Hepatocyte (in vitro differentiated cells): ENCODE measurements at regions not wholly inside any gene's neighbourhood (a gene's known extent, or its start where the extent isn't known, plus 50 kb on each side); places are given as distances from the start of the nearest gene placed in this dataset.

Source experiments
- DNase-seq: peaks from one replicate; pipeline ENCODE4 v3.0.0-alpha.2; 2016; ENCODE audit warnings: low spot score
- H2AFZ ChIP-seq: fragments of 200-600 bp; sonication (generic); 2 replicates; pipeline ENCODE4 v1.6.0; 2016; ENCODE audit warnings: antibody characterized with exemption, mild to moderate bottlenecking
- H3K27ac ChIP-seq: fragments of 200-600 bp; sonication (generic); 2 replicates; pipeline ENCODE4 v1.5.1; 2016; ENCODE audit warnings: mild to moderate bottlenecking
- H3K27me3 ChIP-seq: fragments of 200-600 bp; sonication (generic); 2 replicates; pipeline ENCODE4 v1.6.1; 2016
- H3K36me3 ChIP-seq: fragments of 200-600 bp; sonication (generic); replicated peaks from 2 replicates; pipeline ENCODE4 v1.5.1; 2016; ENCODE audit warnings: low read depth; ENCODE audit not compliant: insufficient read depth
- H3K4me1 ChIP-seq: fragments of 200-600 bp; sonication (generic); 2 replicates; pipeline ENCODE4 v1.5.1; 2016; ENCODE audit warnings: mild to moderate bottlenecking, moderate library complexity; ENCODE audit not compliant: insufficient read depth
- H3K4me2 ChIP-seq: fragments of 200-600 bp; sonication (generic); 2 replicates; pipeline ENCODE4 v1.6.0; 2016
- H3K4me3 ChIP-seq: fragments of 200-600 bp; sonication (generic); 2 replicates; pipeline ENCODE4 v1.5.1; 2016; ENCODE audit warnings: mild to moderate bottlenecking
- H3K79me2 ChIP-seq: fragments of 200-600 bp; sonication (generic); 2 replicates; pipeline ENCODE4 v1.6.0; 2017; ENCODE audit warnings: mild to moderate bottlenecking
- H3K9me2 ChIP-seq: fragments of 200-600 bp; sonication (generic); replicated peaks from 2 replicates; pipeline ENCODE4 v1.6.0; 2017; ENCODE audit warnings: mild to moderate bottlenecking; ENCODE audit not compliant: insufficient read depth
- H3K9me3 ChIP-seq: fragments of 200-600 bp; sonication (generic); 2 replicates; pipeline ENCODE4 v1.5.1; 2016; ENCODE audit warnings: low read depth, mild to moderate bottlenecking
- H4K20me1 ChIP-seq: fragments of 200-600 bp; sonication (generic); 2 replicates; pipeline ENCODE4 v1.6.0; 2016; ENCODE audit warnings: mild to moderate bottlenecking; ENCODE audit not compliant: insufficient read depth, poor library complexity, severe bottlenecking
- CTCF ChIP-seq: fragments of 200-600 bp; sonication (generic); IDR thresholded peaks from 2 replicates; pipeline ENCODE4 v1.5.1; 2016; ENCODE audit warnings: antibody characterized with exemption, mild to moderate bottlenecking; ENCODE audit not compliant: poor library complexity
- EZH2 ChIP-seq: fragments of 200-600 bp; sonication (generic); IDR thresholded peaks from 2 replicates; pipeline ENCODE4 v1.6.1; 2016; ENCODE audit warnings: antibody characterized with exemption, mild to moderate bottlenecking, borderline replicate concordance
- EZH2phosphoT487 ChIP-seq: fragments of 200-600 bp; sonication (generic); IDR thresholded peaks from one replicate; pipeline ENCODE4 v1.6.1; 2018; ENCODE audit warnings: antibody characterized with exemption, mild to moderate bottlenecking, low read depth, moderate library complexity; ENCODE audit not compliant: unreplicated experiment, severe bottlenecking
- WGBS: methylation state at CpG from one replicate; pipeline ENCODE4 v1.1.6; 2016; ENCODE audit warnings: low lambda C conversion rate; ENCODE audit errors: missing lambda C conversion rate; 5-methylcytosine and 5-hydroxymethylcytosine counted together

GRCh38 chr1:4411862-4412261, 242.5 kb upstream of the AJAP1 start:
- Histone ChIP-seq H3K4me1 (no peaks in the 10 kb centered on the region), H3K27ac (no peak overlapping the region), H3K79me2 (no peaks in the 10 kb centered on the region), H3K27me3 (no peaks in the 10 kb centered on the region), H3K9me2 (no peaks in the 10 kb centered on the region), H3K9me3 (no peaks in the 10 kb centered on the region), H3K4me3 (no peak overlapping the region), H3K4me2 (no peak overlapping the region), H4K20me1 (no peaks in the 10 kb centered on the region), H2AFZ (no peak overlapping the region), H3K36me3 (no peaks in the 10 kb centered on the region)
- no peak for DNase-seq
- WGBS: 96% methylated on average over 15 of the region's 15 CpGs
- TF ChIP-seq EZH2phosphoT487 (no peak), CTCF (no peak), EZH2 (no peak)

- H3K9me3 ChIP-seq: no peaks in the 10 kb centered on the region
- no peak overlapping the region for H2AFZ ChIP-seq
- H3K9me2 ChIP-seq: no peaks in the 10 kb centered on the region
- TF ChIP-seq EZH2: no peak
- no peak for TF ChIP-seq EZH2phosphoT487
- no peak for TF ChIP-seq CTCF
- no peaks in the 10 kb centered on the region for H3K4me1 ChIP-seq
- H4K20me1 ChIP-seq: no peaks in the 10 kb centered on the region
- WGBS: 89% methylated on average over 5 of the region's 5 CpGs
- no peaks in the 10 kb centered on the region for H3K27me3 ChIP-seq
- H3K4me3 ChIP-seq: no peak overlapping the region
- no peak overlapping the region for H3K4me2 ChIP-seq
- no peaks in the 10 kb centered on the region for H3K79me2 ChIP-seq
- no peak for DNase-seq
- H3K36me3 ChIP-seq: no peaks in the 10 kb centered on the region
- no peak overlapping the region for H3K27ac ChIP-seq
These were observed 238.9 kb upstream of the AJAP1 start for GRCh38 chr1:4415476-4415875.

GRCh38 chr1:4416189-4416588, 238.2 kb upstream of the AJAP1 start:
- H2AFZ ChIP-seq: no peak overlapping the region
- H3K79me2 ChIP-seq: no peaks in the 10 kb centered on the region
- no peaks in the 10 kb centered on the region for H3K9me3 ChIP-seq
- H3K4me3 ChIP-seq: no peak overlapping the region
- H3K36me3 ChIP-seq: no peaks in the 10 kb centered on the region
- DNase-seq: no peak
- TF ChIP-seq CTCF (no peak), EZH2 (no peak), EZH2phosphoT487 (no peak)
- no peak overlapping the region for H3K27ac ChIP-seq
- no peak overlapping the region for H3K4me2 ChIP-seq
- no peaks in the 10 kb centered on the region for H4K20me1 ChIP-seq
- WGBS: 63% methylated on average over 5 of the region's 5 CpGs
- no peaks in the 10 kb centered on the region for H3K27me3 ChIP-seq
- H3K4me1 ChIP-seq: no peaks in the 10 kb centered on the region
- no peaks in the 10 kb centered on the region for H3K9me2 ChIP-seq

GRCh38 chr1:4418021-4418420, 236.4 kb upstream of the AJAP1 start:
- no peak overlapping the region for H3K27ac ChIP-seq
- TF ChIP-seq EZH2phosphoT487 (no peak), EZH2 (no peak), CTCF (no peak)
- no peaks in the 10 kb centered on the region for H3K9me3 ChIP-seq
- no peak for DNase-seq
- H3K79me2 ChIP-seq: no peaks in the 10 kb centered on the region
- H3K9me2 ChIP-seq: no peaks in the 10 kb centered on the region
- no peaks in the 10 kb centered on the region for H3K27me3 ChIP-seq
- no peak overlapping the region for H3K4me3 ChIP-seq
- no peaks in the 10 kb centered on the region for H4K20me1 ChIP-seq
- no peak overlapping the region for H3K4me2 ChIP-seq
- no peak overlapping the region for H2AFZ ChIP-seq
- no peaks in the 10 kb centered on the region for H3K36me3 ChIP-seq
- WGBS: 89% methylated on average over 7 of the region's 7 CpGs
- H3K4me1 ChIP-seq: no peaks in the 10 kb centered on the region
